SU-DHL-6 (cell line): ENCODE measurements at regions not wholly inside any gene's neighbourhood (a gene's known extent, or its start where the extent isn't known, plus 50 kb on each side); places are given as distances from the start of the nearest gene placed in this dataset.

ENCODE experiments used
- H2AFZ ChIP-seq: fragments of 200-600 bp; sonication (generic); 2 replicates; pipeline ENCODE4 v1.6.1; 2014; ENCODE audit warnings: low read depth, mild to moderate bottlenecking, moderate library complexity, mixed read lengths, antibody characterized with exemption, low read length; ENCODE audit not compliant: severe bottlenecking
- H3F3A ChIP-seq: fragments of 200-600 bp; shearing (Covaris generic); 2 replicates; pipeline ENCODE4 v1.6.0; 2016; ENCODE audit warnings: antibody characterized with exemption, mild to moderate bottlenecking; ENCODE audit not compliant: insufficient read depth
- H3K27ac ChIP-seq: fragments of 200-600 bp; sonication (generic); 2 replicates; pipeline ENCODE4 v1.5.1; 2016; ENCODE audit warnings: low read depth, mild to moderate bottlenecking, low read length, moderate library complexity, mixed read lengths
- H3K27me3 ChIP-seq: fragments of 200-600 bp; sonication (generic), shearing (Covaris generic); 2 replicates; pipeline ENCODE4 v1.6.0; 2014; ENCODE audit warnings: mild to moderate bottlenecking, low read length
- H3K36me3 ChIP-seq: fragments of 200-600 bp; sonication (generic); 2 replicates; pipeline ENCODE4 v1.6.1; 2014; ENCODE audit warnings: mild to moderate bottlenecking, low read length, mixed read lengths
- H3K4me2 ChIP-seq: fragments of 300-600, 200-600 bp; shearing (Covaris generic), sonication (generic); 2 replicates; pipeline ENCODE4 v1.6.0; 2014; ENCODE audit warnings: low read length, low read depth, mild to moderate bottlenecking; ENCODE audit not compliant: poor library complexity, severe bottlenecking
- H3K4me3 ChIP-seq: fragments of 200-600 bp; sonication (generic); 2 replicates; pipeline ENCODE4 v1.5.1; 2014; ENCODE audit warnings: antibody characterized with exemption, low read length, mild to moderate bottlenecking, mixed read lengths; ENCODE audit not compliant: insufficient read depth, poor library complexity, severe bottlenecking
- H3K79me2 ChIP-seq: fragments of 200-600 bp; sonication (generic); 2 replicates; pipeline ENCODE4 v1.6.1; 2014; ENCODE audit warnings: mild to moderate bottlenecking, low read length, moderate library complexity; ENCODE audit not compliant: insufficient read depth
- H3K9ac ChIP-seq: fragments of 200-600 bp; sonication (generic); 2 replicates; pipeline ENCODE4 v1.7.0; 2014; ENCODE audit warnings: mild to moderate bottlenecking, low read length
- H3K9me2 ChIP-seq: fragments of 200-600 bp; sonication (generic); replicated peaks from 2 replicates; pipeline ENCODE4 v1.6.1; 2014; ENCODE audit warnings: low read length; ENCODE audit not compliant: insufficient read depth
- H3K9me3 ChIP-seq: fragments of 200-600 bp; sonication (generic); 2 replicates; pipeline ENCODE4 v1.6.1; 2014; ENCODE audit warnings: low read length, mixed read lengths; ENCODE audit not compliant: insufficient read depth
- H4K20me1 ChIP-seq: fragments of 200-600 bp; sonication (generic); 2 replicates; pipeline ENCODE4 v1.6.1; 2014; ENCODE audit warnings: low read depth, mild to moderate bottlenecking, antibody characterized with exemption, low read length, moderate library complexity, mixed read lengths
- EZH2phosphoT487 ChIP-seq: fragments of 200-600 bp; sonication (generic), shearing (Covaris generic); conservative IDR thresholded peaks from 2 replicates; pipeline ENCODE4 v1.6.1; 2018; ENCODE audit warnings: mild to moderate bottlenecking, antibody characterized with exemption, low read length, moderate library complexity, mixed read lengths
- TF ChIP-seq, protein P1 (sequence below): fragments of 200-600 bp; sonication (generic); IDR thresholded peaks from one replicate; pipeline ENCODE4 v1.5.1; 2017; ENCODE audit warnings: antibody characterized with exemption, mild to moderate bottlenecking, low read length, moderate library complexity; ENCODE audit not compliant: insufficient read depth, poor library complexity, severe bottlenecking

DNA sequence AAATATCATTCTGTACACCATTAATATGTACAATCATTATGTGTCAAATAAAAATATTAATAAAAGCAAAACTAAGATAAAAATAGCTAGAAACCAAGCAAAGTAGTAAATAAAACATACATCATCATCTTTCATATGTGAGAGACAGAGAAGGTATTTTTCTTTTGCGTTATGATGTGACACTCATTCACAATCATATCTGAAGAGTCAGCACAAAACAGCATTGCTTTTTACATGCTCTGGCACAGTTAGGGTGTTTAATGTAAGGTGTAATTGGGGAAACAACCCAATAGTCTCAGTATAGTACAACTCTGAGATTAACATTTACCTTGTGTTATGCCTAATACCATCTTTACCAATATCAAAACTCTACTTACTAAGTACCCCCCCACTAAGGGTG is 376.6 kb downstream of the TMA16 start:
- no peaks in the 10 kb centered on the region for H3F3A ChIP-seq
- H3K4me3 ChIP-seq = no peak overlapping the region
- H3K9ac ChIP-seq = no peak overlapping the region
- no peaks in the 10 kb centered on the region for H3K9me3 ChIP-seq
- no peaks in the 10 kb centered on the region; the same call in 1 of the 2 replicates for H4K20me1 ChIP-seq
- H3K27me3 ChIP-seq = no peaks in the 10 kb centered on the region
- no peaks in the 10 kb centered on the region for H3K36me3 ChIP-seq
- TF ChIP-seq EZH2phosphoT487 = no peak
- TF ChIP-seq, protein P1, sequence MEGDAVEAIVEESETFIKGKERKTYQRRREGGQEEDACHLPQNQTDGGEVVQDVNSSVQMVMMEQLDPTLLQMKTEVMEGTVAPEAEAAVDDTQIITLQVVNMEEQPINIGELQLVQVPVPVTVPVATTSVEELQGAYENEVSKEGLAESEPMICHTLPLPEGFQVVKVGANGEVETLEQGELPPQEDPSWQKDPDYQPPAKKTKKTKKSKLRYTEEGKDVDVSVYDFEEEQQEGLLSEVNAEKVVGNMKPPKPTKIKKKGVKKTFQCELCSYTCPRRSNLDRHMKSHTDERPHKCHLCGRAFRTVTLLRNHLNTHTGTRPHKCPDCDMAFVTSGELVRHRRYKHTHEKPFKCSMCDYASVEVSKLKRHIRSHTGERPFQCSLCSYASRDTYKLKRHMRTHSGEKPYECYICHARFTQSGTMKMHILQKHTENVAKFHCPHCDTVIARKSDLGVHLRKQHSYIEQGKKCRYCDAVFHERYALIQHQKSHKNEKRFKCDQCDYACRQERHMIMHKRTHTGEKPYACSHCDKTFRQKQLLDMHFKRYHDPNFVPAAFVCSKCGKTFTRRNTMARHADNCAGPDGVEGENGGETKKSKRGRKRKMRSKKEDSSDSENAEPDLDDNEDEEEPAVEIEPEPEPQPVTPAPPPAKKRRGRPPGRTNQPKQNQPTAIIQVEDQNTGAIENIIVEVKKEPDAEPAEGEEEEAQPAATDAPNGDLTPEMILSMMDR = no peak
- H3K4me2 ChIP-seq = no peak overlapping the region
- no peaks in the 10 kb centered on the region for H3K79me2 ChIP-seq
- H3K9me2 ChIP-seq = no peaks in the 10 kb centered on the region
- H2AFZ ChIP-seq = no peak overlapping the region
- H3K27ac ChIP-seq = no peak overlapping the region

DNA sequence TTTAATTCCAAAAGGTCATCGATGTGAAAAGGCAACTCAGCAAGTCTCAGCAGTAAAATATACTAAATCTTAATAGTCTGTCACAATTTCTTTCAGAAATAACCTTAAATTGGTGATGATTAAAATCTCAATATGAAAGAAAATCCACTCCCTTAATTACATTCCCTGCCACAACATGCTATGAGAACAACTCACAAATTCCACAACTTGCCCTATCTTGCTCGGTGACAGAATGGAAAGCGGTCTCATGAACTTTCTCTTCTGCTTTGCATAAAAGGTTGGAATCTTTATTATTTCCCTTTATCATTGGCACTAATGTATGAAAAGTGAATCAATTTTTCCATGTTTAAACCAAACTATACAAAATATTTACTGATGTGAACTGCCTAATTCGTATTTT is 380.8 kb downstream of the TMA16 start:
- no peaks in the 10 kb centered on the region for H3K9me2 ChIP-seq
- H3K9ac ChIP-seq = no peak overlapping the region
- H3K27ac ChIP-seq = no peak overlapping the region
- H3K27me3 ChIP-seq = no peaks in the 10 kb centered on the region
- no peak overlapping the region for H2AFZ ChIP-seq
- no peaks in the 10 kb centered on the region for H3K79me2 ChIP-seq
- TF ChIP-seq, protein P1 = no peak
- no peak for TF ChIP-seq EZH2phosphoT487
- no peaks in the 10 kb centered on the region for H4K20me1 ChIP-seq
- no peaks in the 10 kb centered on the region for H3K36me3 ChIP-seq
- no peak overlapping the region for H3K4me3 ChIP-seq
- no peaks in the 10 kb centered on the region for H3F3A ChIP-seq
- H3K4me2 ChIP-seq = no peak overlapping the region
- no peaks in the 10 kb centered on the region for H3K9me3 ChIP-seq

DNA sequence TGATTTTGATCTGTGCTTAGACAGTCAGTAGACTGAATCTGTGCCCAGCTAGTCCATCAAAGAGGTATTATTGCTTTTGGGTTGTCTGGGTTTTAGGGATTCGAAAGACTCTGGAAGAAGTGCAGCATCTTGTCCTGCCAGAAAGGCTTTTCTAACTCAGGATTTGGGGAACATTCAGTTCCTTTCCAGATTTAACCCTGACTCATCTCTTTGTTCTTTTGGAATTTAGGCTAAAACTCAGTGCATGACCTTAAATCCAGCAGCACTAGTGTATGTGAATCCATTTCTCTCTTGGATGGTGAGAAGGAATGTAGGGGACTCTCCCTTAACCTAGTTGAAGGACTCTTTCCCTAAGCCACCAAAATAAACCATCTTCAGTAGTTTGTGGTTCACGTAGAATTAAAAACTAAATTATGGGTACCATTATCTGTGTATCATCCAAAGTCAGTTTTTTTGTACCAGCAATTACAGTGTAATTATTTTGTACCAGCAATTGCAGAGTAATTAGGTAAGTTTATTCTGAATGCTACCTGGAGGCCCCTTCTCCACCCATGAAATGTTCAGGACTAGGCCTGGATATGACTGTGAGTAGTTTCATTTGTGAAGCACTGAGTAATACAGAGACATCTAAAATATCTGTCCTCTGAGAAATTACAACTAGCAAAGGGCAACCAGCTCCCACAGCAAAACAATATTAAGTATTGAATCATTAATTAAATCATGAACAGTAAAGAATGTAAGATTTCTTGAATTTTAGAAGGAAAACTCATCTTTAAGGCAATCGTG is 384.0 kb downstream of the TMA16 start:
- Histone ChIP-seq H4K20me1 (no peaks in the 10 kb centered on the region), H3K9me2 (no peaks in the 10 kb centered on the region)
- TF ChIP-seq EZH2phosphoT487 = no peak
- TF ChIP-seq, protein P1 = no peak

More for the DNA sequence above, 384.0 kb downstream of the TMA16 start:
- no peak overlapping the region for H3K9ac ChIP-seq
- no peaks in the 10 kb centered on the region for H3K36me3 ChIP-seq
- no peak overlapping the region for H2AFZ ChIP-seq
- no peaks in the 10 kb centered on the region for H3K27me3 ChIP-seq
- H3F3A ChIP-seq = no peaks in the 10 kb centered on the region
- no peaks in the 10 kb centered on the region for H3K79me2 ChIP-seq
- no peak overlapping the region for H3K27ac ChIP-seq
- no peak overlapping the region for H3K4me2 ChIP-seq
- H3K9me3 ChIP-seq = no peaks in the 10 kb centered on the region
- no peak overlapping the region for H3K4me3 ChIP-seq
